Right lobe of liver (tissue), 6 donors: ENCODE measurements at regions not wholly inside any gene's neighbourhood (a gene's known extent, or its start where the extent isn't known, plus 50 kb on each side); places are given as distances from the start of the nearest gene placed in this dataset.

Experiments
- ATAC-seq, 4 donors: fragments of 200-7000 bp; cut with Tn5 transposase; one replicate each; pipeline ENCODE4 v1.9.1; 2020; ENCODE audit warnings: mild to moderate bottlenecking in 4 of 4, moderate library complexity in 4 of 4
- DNase-seq, 3 donors: peaks; one replicate each; pipeline ENCODE4 v3.0.0-alpha.2; 2020
- H3K27ac ChIP-seq, 3 donors: fragments of 200-600 bp; one replicate each; pipeline ENCODE4 v1.8.0; 2022
- H3K27me3 ChIP-seq, 2 donors: fragments of 200-600 bp; one replicate each; pipeline ENCODE4 v1.8.0; 2022
- H3K36me3 ChIP-seq, 4 donors: fragments of 200-600 bp; sonication (generic) in 1 of 4; one replicate each; pipeline versions ENCODE4 v1.5.1 to v1.8.0; 2017 to 2022; ENCODE audit warnings: control low read depth in 1 of 4
- H3K4me1 ChIP-seq, 4 donors: fragments of 200-600 bp; sonication (generic) in 1 of 4; one replicate each; pipeline versions ENCODE4 v1.5.1 to v1.8.0; 2017 to 2022; ENCODE audit warnings: control low read depth in 1 of 4
- H3K4me3 ChIP-seq, 3 donors: fragments of 200-600 bp; one replicate each; pipeline ENCODE4 v1.8.0; 2022
- H3K9me3 ChIP-seq, 4 donors: fragments of 200-600 bp; sonication (generic) in 1 of 4; one replicate each; pipeline versions ENCODE4 v1.5.1 to v1.8.0; 2017 to 2022; ENCODE audit warnings: control low read depth in 1 of 4
- POLR2A ChIP-seq: fragments of 450-650 bp; IDR thresholded peaks from one replicate; pipeline ENCODE4 v1.6.1; 2017; ENCODE audit warnings: antibody characterized with exemption, mild to moderate bottlenecking
- WGBS: methylation state at CpG from one replicate; pipeline ENCODE4 v1.1.6; 2018; ENCODE audit warnings: low coverage, low lambda C conversion rate; ENCODE audit not compliant: insufficient coverage; ENCODE audit errors: missing lambda C conversion rate; 5-methylcytosine and 5-hydroxymethylcytosine counted together
- intact Hi-C, 2 donors: fragments of 100-400 bp; cut with DNase I; formaldehyde crosslinking; loops; one replicate each; pipeline versions ENCODE4 v1.11.2 to v1.14.1; 2022
- TF ChIP-seq, protein P1 (sequence below), 4 donors: fragments of 200-600 bp in 3 of 4; fragments of 450-650 bp in 1 of 4; IDR thresholded peaks; one replicate each; pipeline versions ENCODE4 v1.5.1 to v1.8.0; 2016 to 2022; ENCODE audit warnings: antibody characterized with exemption in 4 of 4, mild to moderate bottlenecking in 2 of 4
- donor health status: DM: no; HTN: yes; CAD: no.
- donor health status: DM: no; HTN: no; CAD: no.
- donor health status: DM: no; HTN: no; CAD: no.
- donor health status: DM: no; HTN: yes; CAD: no.
- donor health status: DM: no; HTN: yes; CAD: no.

DNA sequence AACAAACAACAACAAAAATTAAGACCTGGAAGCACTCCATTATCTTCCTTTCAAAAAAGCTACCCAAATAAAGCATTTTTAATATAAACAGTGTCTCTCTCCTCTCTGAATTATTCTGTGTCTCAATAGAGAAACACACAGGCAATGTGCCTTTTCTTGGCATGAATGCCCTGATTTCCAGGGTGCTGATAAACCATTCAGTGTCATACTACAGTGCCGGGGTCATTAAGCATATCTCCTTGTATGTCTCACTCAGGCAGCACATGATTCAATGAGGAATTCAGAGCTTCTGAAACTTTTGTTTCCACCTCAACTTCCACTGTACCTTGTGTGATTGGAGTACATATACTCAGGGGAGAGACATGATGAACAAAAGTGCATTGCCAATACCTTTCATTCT, 294.0 kb upstream of the SLC24A2 start:
- TF ChIP-seq, protein P1, sequence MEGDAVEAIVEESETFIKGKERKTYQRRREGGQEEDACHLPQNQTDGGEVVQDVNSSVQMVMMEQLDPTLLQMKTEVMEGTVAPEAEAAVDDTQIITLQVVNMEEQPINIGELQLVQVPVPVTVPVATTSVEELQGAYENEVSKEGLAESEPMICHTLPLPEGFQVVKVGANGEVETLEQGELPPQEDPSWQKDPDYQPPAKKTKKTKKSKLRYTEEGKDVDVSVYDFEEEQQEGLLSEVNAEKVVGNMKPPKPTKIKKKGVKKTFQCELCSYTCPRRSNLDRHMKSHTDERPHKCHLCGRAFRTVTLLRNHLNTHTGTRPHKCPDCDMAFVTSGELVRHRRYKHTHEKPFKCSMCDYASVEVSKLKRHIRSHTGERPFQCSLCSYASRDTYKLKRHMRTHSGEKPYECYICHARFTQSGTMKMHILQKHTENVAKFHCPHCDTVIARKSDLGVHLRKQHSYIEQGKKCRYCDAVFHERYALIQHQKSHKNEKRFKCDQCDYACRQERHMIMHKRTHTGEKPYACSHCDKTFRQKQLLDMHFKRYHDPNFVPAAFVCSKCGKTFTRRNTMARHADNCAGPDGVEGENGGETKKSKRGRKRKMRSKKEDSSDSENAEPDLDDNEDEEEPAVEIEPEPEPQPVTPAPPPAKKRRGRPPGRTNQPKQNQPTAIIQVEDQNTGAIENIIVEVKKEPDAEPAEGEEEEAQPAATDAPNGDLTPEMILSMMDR (IDR thresholded peaks at IDR 0.05) = no peak
- TF ChIP-seq POLR2A = no peak
- no peak overlapping the region for H3K4me3 ChIP-seq
- ATAC-seq (no peak), DNase-seq (no peak)
- 25% methylated on average over 1 of the region's 1 CpG for WGBS
- H3K27me3 ChIP-seq = no peaks in the 10 kb centered on the region
- H3K36me3 ChIP-seq = no peaks in the 10 kb centered on the region
- H3K9me3 ChIP-seq = no peaks in the 10 kb centered on the region
- H3K27ac ChIP-seq = no peak overlapping the region
- intact Hi-C loops = no loop called here
- H3K4me1 ChIP-seq = no peaks in the 10 kb centered on the region

DNA sequence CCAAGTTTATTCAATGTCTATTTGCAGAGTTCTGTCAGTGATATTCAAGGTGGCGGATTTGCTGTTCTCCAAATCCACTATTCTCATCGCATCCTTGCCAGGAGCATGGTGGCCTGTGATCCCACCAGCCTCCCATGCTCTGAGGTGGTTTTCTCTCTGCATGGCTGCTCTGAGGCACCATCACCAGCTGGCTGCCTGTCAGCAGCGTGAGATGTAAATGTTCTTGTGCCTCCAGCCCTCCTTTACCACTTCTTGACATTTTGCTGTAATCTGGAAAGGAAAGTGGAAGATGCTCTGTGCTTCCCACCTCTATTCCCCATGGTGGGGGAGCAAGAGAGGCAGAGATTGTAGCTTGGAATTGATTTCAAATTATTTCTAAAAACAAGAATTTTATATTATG, 293.6 kb upstream of the SLC24A2 start:
- H3K4me3 ChIP-seq = no peak overlapping the region
- 60% methylated on average over 3 of the region's 3 CpGs for WGBS
- no peak for DNase-seq
- intact Hi-C loops = no loop called here
- H3K27ac ChIP-seq = no peak overlapping the region
- TF ChIP-seq, protein P1 (IDR thresholded peaks at IDR 0.05) = no peak
- no peak for TF ChIP-seq POLR2A
- no peaks in the 10 kb centered on the region for H3K4me1 ChIP-seq
- H3K9me3 ChIP-seq = no peaks in the 10 kb centered on the region
- no peaks in the 10 kb centered on the region for H3K27me3 ChIP-seq
- H3K36me3 ChIP-seq = no peaks in the 10 kb centered on the region
- ATAC-seq = no peak

- Histone ChIP-seq H3K4me1 (no peaks in the 10 kb centered on the region), H3K4me3 (no peak overlapping the region), H3K9me3 (no peaks in the 10 kb centered on the region), H3K36me3 (no peaks in the 10 kb centered on the region), H3K27me3 (no peaks in the 10 kb centered on the region), H3K27ac (no peak overlapping the region)
- DNase-seq (no peak), ATAC-seq (no peak)
- intact Hi-C loops = no loop called here
- TF ChIP-seq, protein P1 (IDR thresholded peaks at IDR 0.05) = no peak
- TF ChIP-seq POLR2A = no peak
These were observed 289.4 kb upstream of the SLC24A2 start for GRCh38 chr9:20078246-20078645.

DNA sequence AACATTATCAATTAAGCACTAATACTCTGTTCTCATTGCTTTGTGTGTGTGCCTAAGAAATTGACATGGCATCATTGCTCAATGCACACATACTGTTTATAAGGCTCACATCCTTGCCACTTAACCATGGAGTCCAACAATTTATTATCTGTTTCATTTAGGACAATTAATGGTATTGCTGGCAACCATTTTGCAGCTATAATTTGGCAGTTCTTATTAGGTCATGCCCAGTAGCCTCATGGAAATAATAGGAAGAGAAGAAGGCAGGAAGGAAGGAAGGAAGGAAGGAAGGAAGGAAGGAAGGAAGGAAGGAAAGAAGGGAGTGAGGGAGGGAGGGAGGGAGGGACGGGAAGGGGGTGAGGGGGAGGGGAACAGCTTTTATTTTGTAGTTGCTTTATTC, 285.5 kb upstream of the SLC24A2 start:
- H3K4me3 ChIP-seq = no peak overlapping the region
- no peaks in the 10 kb centered on the region for H3K4me1 ChIP-seq
- intact Hi-C loops = no loop called here
- no peaks in the 10 kb centered on the region for H3K9me3 ChIP-seq
- no peak overlapping the region for H3K27ac ChIP-seq
- WGBS = 9% methylated on average over 1 of the region's 1 CpG
- ATAC-seq (no peak), DNase-seq (no peak)
- no peaks in the 10 kb centered on the region for H3K36me3 ChIP-seq
- no peak for TF ChIP-seq POLR2A
- TF ChIP-seq, protein P1 (IDR thresholded peaks at IDR 0.05) = no peak
- H3K27me3 ChIP-seq = no peaks in the 10 kb centered on the region

DNA sequence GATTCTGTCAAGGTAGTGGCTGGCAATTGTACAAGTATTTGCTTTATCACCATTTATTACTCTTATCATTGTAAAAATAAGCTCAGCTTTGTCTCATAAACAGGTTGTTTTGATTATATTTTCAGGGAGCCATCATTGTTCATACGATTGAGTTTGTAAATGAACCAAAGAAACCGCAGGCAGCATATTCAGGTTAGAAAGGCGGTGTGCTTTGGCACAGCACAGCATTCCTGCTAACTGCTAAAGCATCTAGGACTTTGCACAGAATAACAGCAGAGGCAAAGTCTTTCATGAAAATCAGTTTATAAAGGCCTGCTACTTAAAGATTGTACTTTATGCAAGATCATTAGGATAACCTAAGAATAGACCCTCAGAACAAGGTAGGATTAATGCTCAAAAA, 281.5 kb upstream of the SLC24A2 start:
- TF ChIP-seq, protein P1 (IDR thresholded peaks at IDR 0.05) = no peak
- no peak for TF ChIP-seq POLR2A
- no peaks in the 10 kb centered on the region for H3K4me1 ChIP-seq
- no peak overlapping the region for H3K27ac ChIP-seq
- no peaks in the 10 kb centered on the region for H3K9me3 ChIP-seq
- intact Hi-C loops = no loop called here
- no peaks in the 10 kb centered on the region for H3K36me3 ChIP-seq
- H3K27me3 ChIP-seq = no peaks in the 10 kb centered on the region
- 57% methylated on average over 3 of the region's 3 CpGs for WGBS
- no peak overlapping the region for H3K4me3 ChIP-seq
- no peak for DNase-seq
- no peak for ATAC-seq
